GM21360 (cell line): ENCODE measurements at regions not wholly inside any gene's neighbourhood (a gene's known extent, or its start where the extent isn't known, plus 50 kb on each side); places are given as distances from the start of the nearest gene placed in this dataset.
"Not testable (repeated sequence)": the region's sequence is repeated elsewhere in the genome, so short reads cannot be mapped to it uniquely, and the experiment has no call there.

Source experiments
- ATAC-seq: cut with Tn5 transposase; IDR thresholded peaks from one replicate; pipeline ENCODE4 v1.9.1; 2021; ENCODE audit warnings: mild to moderate bottlenecking, moderate library complexity; ENCODE audit not compliant: unreplicated experiment

DNA sequence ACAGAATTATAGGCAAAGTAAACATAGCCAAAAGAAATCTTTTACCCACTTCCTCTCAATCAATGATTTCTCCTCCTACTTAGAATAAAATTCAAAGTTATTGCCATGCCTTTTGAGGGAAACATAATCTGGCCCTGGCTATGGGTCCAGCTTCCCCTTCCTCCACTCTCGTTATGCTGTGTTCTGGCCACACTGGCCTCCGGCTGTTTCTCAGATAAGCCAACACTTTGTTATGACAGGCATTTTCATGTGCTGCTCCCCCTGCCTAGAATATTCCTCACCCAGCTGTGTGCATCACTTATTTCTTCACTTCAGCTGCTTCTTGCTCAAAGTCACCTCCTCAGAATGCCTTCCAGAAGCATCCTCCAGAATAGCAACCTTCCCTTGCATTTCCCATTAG lies 386.6 kb upstream of the AADAT start:
- ATAC-seq: no peak

DNA sequence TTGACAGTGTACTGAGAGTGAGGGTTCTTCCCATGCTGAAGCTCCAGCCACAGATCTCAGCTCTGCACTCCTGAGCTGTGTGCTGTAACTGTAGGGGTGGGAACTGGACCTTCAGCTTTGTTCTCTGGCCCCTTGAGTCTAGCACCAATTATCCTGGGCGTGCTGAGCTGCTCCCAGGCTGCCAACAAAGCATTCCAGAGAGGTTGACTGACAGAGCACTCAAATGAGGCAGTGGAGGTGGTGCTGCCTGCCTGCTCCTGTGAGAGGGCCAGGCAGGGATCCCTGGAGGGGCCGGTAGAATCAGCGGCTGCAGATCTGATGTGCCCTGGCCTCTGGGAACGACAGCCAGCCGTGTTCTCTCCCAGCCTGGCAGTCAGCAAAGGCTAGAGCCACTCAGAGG lies 375.7 kb upstream of the AADAT start:
- no peak for ATAC-seq

DNA sequence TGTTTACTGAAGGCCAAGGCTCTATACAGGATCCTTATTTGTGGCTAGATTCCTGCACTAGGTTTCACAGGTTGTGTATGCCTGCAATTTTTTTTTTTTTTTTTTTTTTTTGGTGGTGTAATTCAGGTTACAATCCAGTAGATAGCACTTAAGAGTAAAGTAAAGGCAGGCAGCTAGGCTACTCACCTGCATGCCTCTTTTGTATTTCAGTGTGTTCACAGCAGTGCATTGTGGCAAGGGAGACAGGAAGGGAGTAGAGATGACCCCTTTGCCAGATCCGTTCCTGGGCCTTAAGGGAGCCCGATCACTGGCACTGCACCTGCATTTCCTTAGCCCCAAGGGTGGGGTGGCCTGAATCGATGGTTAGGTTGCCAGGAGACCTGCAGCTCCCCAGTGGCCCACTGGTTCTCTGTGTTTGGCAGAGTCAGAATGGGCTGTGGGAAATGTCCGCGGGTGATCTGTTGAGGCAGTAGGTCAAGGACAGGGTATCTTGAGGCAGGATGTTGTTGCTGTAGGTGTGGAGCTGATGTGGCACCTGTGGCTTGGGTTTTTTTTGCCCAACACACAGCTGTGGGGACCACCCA lies 374.9 kb upstream of the AADAT start:
- no peak for ATAC-seq

DNA sequence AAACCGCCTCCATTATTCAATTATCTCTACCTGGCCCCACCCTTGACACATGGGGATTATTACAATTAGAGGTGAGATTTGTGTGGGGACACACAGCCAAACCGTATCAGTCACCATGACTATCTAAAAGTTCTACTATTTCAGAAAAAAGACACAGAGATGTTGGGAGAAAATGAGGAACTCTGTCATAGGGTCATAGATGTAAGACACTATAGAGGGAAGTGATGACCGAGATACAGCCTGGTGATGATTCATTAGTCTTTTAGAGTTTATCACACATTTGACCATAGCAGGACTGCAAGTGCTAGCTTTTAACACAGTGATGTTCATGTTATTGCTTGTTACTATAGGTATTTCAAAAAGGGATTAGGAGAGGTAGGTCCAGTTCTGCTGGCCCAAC lies 357.0 kb upstream of the AADAT start:
- no peak for ATAC-seq

DNA sequence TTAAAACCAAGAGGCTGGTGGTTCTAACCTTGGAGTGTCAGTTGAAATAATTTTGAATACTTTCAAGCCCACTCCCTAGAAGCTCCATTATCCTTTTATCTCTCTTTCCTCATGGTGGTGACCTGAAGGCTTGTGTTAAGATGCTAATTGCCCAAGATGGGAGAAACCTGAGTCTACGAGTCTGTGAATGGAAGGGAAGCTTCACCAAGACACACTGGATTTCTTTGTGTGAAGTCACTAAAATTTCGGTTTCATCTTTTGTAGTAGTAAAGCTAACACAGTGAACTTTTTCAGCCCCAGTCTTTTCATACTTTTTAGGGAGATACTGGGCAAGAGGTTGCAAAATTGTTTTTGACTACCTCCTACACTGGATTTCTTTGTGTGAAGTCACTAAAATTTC lies 351.4 kb upstream of the AADAT start:
- ATAC-seq: not testable (repeated sequence)

DNA sequence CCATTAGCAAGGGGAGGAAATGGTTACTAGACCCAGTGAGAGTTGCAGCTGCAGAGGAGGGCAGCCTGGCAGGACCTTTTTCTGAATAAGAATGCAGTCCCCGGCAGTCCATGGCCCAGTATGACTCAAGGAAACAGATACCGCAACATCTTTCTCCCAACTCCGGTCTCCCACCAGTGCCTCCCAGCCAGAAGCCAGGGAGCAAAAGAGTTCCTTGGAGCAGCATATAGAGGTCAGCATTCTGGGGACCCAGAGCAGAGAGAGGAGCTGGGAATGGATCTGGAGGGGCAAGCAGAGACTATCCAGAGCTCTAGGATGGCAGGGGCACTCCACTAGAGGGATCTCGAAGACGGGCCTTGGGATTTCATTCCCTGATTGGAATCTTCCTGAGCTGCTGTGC lies 339.2 kb upstream of the AADAT start:
- no peak for ATAC-seq

DNA sequence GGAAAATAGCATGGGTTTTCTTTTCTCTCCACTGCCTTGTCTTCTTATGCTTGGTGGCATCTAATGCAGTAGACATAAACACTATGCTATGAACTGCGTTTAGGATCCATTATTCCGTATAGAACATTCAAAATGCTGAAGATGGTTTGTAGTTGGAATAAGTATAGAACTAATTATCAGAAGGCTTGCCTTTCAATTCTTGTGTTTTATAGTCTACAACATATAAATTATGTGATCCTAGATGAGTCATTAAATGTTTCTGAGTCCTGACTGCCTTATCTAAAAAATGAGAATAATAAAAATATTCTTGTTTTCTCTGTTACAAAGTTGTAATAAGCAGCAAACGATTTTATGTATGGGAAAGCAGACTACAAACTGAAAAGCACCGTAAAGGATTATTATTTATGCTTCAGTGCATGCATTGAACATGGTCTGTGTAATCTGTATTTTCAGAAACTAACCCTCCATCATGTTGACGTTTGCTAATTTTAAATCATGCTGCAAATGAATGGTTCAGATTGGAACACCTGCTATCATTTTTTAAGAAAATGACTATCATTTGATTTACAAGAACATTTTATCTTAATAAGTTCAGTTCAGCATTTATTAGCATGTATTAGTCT lies 335.9 kb upstream of the AADAT start:
- no peak for ATAC-seq

DNA sequence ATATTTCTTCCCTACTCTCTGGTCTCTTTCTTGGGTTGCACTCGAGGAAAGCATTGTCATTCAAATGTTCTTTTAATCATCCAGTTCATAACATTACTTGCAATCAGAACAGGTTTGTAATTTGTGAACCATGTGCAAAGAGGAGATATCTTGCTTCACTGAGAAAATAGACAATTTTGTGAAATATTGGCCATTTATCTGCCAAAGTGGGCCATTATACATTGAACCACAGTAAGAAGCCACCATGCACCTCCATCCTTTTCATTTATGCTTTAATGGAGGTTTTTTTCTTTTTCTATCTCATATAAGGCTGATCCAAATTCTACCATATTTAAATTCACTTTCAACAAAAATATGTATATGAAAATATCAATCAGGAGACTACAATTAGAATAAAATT lies 335.3 kb upstream of the AADAT start:
- no peak for ATAC-seq

DNA sequence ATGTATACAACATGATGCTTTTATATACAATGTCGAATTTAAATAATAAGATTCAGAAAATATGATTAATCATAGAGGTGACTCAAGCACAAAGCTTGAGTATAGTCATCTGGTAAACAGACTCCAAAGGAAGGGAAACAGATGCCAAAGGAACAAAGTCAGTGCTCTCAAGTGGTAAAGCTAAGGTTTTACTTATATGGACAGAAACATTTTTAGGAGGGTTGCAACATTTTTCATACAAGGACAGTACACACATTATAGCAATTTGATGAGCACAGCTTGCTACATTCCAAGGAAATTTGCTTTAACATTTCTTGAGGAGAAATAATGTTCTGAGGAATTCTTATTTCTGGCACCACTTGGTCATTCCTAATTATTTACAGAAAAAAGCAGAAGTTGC lies 333.4 kb upstream of the AADAT start:
- ATAC-seq: no peak

DNA sequence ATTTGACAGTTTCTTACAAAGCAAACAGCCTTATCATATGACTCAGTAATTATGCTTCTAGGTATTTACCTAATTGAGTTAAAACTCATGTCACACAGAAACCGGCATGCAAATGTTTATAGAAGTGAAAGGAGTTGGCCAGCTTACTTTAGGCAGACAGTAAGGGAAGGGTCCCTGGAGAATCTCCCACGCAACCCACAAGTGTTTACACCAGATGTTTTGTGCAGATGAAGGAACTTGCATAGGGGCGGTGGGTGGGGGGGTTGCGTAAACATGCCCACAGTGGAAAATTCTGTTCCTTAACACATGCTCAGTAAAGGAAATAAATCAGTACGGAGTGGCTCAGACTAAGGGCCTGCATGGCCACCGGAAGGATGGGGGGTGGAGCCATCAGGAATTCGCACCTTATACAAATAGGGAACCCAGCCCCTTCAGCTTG lies 330.5 kb upstream of the AADAT start:
- ATAC-seq: peak; percentile 93

DNA sequence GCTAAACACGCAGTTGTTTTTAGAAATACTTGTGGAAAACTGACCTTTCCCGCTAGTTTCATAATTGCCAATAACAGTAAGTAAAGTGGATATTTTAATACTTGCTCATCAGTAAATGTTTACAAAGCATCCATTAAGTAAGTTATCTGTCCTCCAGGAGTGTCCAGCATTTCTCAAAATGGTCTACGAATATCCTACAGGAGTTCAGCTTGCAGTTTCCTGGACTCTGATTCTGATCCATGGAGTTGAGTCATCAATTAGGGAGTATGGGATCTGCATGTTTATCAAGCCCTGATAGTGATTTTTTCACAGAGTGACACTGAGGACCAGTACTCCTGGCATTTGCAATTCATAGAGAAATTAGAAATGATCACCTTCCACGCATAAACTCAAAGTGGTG lies 325.2 kb upstream of the AADAT start:
- no peak for ATAC-seq

DNA sequence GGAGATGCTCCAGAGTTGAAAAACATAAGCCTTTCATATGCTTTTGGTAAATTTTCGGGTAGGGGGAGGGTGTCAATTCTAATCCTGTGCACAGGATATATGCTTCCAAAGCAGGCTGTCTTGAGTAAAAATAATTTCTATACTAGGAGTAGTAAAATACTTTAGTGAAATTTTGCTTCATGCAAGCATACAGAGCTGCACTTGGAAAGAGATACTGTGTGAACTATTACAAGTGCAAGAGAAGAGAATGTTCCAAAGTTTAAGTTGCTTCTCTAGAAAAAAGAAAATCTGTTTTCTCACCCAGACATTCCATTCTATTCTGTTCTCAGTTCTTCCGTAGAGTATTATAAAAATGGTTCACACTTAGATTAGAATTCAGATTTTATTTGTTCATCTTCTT lies 324.6 kb upstream of the AADAT start:
- ATAC-seq: no peak

DNA sequence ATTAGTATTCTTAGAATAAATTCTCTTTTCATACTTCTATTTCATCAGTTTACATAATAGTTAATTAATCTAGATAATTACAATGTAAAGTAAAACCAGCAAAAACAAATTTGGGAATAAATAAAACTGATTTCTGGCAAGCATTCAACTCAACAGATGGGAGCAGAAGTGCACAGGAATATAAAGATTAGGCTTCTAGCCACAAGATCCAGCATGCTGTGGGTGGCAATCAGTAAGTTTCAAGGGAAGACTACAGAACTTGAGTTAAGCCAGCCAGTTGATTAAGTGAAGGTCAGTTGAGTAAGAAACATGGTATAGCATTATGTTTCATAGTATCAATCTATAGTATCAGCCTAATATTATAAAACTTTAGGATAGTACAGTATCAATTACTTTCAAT lies 324.2 kb upstream of the AADAT start:
- no peak for ATAC-seq

DNA sequence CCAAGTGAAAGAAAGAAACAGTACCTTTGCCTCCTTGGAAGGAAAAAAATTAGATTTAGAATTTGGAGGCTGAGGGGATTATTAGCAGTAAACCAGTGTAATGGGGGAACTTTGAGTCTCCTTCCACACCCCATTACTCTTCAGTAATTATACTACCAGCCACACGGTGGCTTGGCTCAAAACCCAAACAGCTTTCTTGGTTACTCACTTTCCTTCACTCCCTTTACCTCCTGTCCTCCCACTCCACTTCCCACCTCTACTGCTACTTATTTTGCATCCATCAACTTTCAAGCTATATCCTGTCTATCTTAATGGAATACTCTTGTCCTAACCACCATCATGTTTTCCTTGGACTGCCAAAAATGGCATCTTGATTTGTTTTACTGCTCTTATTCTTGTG lies 310.6 kb upstream of the AADAT start:
- peak; percentile 66 for ATAC-seq

DNA sequence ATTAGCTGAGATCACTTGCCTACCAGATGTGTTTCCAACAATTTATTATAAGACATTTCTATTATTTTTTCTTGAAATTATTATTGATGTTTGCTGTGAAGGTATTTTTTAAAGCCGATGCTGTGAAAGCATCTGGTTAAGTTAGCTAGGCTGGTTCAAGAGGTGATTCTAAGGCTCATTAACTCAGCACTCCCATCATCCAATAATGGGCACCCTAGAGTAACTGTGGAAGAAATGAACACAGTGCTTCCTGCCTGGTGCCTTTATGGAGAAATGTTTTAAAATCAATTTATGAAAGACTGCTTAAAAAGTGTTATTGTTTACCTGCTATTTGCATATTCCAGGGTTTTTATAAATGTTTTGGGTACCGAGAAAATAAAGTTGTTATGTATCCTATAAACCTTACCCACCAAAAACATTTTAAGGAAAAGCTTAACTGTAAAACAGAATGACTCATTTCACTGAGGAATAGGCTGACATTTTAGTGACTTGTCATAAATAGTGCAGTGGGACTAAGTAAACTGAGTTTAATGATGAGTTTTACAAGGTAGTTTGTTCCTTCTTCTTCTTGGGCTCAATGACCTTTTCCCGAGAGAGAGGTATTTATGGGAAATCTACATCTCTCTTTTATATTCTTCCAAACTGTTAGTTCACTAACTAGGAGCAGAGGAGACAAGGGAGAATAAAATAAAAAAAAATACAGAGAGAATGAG lies 310.0 kb upstream of the AADAT start:
- no peak for ATAC-seq

DNA sequence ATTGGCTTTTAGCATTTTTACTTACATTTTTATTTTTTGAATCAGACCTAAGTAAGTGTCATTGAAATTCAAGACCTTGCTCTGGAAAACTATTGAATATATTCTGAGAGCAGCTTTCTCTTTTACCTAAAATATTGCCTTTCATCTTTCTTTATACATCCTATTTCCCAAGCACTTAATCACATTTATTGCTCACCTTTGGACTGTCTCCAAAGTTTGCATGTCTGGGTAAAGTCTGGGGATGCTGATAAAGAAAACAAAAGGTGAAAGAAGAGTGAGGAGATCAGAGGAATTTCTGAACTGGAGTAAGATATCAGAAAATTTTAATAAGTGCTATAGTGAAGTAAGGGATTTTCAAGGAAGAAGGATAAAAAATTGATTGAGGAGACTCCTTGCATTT lies 308.5 kb upstream of the AADAT start:
- ATAC-seq: no peak

DNA sequence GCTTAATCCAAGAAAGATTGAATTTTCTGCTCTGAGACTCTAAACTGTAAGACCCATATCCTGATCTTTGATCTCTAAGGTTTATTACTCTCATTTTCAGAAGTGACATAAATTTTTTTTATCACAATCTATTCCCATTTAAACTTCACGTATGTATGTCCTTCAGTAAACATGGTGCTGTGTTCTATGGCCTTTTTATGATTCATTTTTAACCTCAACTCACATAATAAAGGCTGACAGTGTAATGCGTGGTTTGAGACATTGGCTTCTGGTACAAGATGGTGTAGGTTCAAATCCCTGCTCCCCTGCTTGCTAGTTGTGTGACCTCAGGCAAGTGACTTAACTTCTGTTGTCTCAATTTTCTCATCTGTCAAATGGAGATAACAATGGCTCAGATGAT lies 306.0 kb upstream of the AADAT start:
- no peak for ATAC-seq

DNA sequence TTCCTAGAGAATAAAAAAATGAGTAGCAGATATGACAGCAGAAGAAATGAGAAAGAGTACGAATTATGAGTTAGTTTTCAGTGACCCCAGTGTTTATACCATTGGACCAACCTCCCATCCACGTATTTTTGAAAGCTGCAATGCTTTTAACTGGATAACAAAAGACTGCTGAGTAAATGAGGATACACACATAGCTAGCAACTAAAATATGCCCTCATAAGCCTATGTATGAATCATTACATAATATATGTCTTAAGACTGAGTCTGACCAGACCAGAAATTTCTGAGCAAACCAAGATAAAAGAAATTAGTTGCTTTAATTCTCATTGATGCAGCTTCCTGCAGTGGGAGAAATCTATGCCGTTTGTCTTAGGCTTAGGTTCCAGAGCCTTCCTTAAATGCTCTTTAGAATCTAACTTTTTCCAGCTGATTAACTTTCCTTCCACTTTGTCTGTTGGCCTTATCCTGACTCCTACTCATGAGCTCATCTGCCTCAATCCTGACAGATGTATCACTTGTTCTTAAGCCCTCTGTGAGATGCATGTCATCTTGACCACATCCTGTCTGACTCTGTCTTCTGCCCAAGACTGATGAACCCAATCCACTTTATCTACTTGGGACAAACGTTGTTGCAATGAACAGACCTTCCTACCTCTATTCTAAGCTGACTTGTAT lies 301.4 kb upstream of the AADAT start:
- ATAC-seq: peak; percentile 65

DNA sequence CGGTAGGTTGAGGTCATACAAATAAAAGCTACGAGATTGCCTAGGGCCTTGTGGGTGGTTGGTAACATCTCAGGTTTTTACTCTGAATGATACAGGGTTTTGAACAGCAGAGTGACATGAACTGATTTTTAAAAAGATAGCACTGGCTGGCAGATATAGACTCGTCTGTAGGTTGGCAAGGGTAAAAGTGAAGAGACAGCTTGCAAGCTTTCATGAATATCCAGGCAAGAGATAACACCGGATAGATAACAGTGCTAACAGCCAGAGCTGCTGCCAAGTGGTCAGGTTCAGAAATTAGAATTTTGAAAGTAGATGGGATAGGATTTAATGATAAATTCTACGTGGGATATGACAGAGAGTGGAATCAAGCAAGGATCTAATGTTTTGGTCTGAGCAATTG lies 299.7 kb upstream of the AADAT start:
- ATAC-seq: no peak

DNA sequence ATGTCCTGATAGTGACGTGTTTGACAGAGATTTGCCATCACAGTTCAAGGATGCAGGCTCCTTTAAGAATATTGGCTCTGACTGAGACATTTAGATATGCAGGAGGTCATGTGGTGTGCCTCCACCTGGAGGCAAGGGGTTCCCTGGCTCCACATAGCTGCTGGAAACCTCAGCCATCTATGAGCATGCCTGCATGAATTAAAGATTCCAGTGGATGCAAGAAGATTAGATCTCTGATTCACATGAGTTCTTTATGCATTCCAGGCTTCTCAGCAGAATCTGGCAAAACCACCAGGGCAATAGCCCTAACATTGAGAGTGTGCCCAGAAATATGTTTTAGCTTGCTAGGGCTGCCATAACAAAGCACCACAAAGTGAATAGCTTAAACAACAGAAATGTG lies 298.5 kb upstream of the AADAT start:
- no peak for ATAC-seq

DNA sequence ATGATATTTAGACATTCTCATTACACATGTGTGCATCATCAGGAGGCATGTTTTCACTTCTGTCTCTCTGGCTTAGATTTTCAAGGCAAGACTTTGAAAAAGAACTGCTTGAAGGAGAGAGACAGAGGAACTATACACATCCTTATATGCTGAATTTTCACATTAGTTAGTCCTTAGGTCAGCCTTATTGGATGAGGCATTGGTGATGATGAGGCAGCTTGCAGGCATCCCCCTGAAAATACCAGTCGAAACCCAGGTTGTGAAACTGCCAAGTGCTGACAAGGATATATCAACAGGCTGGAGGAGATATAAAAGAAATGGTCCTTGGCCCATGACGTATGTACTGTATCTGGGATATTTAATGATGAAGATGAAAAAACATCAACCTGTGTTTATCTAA lies 297.2 kb upstream of the AADAT start:
- no peak for ATAC-seq

DNA sequence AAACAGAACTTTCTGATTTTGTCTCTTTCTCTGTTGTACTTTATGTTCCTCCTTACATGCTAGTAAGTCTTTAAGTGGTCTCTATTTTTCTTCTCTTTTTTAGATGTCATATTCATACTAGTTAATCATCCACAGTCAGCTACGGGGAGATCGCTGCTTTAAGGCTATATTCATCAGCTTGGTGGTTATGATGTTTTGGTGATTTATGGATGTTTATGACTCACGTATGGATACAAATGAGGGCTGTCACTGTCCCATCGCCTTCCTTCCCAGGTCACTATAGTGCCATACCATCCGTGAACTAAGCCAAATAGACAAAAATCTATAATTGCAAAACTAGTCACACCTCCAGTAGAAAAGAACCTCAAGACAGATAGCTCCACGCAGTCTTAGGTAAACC lies 296.8 kb upstream of the AADAT start:
- ATAC-seq: no peak
